ENCODE measurements at regions not wholly inside any gene's neighbourhood (a gene's known extent, or its start where the extent isn't known, plus 50 kb on each side); places are given as distances from the start of the nearest gene placed in this dataset.
A peak's percentile ranks its signal among the peaks of the same experiment; 100 is the strongest.

GRCh38 chr14:35963209-35963608, 137.1 kb downstream of the BRMS1L start:
- TF ChIP-seq, protein P1, sequence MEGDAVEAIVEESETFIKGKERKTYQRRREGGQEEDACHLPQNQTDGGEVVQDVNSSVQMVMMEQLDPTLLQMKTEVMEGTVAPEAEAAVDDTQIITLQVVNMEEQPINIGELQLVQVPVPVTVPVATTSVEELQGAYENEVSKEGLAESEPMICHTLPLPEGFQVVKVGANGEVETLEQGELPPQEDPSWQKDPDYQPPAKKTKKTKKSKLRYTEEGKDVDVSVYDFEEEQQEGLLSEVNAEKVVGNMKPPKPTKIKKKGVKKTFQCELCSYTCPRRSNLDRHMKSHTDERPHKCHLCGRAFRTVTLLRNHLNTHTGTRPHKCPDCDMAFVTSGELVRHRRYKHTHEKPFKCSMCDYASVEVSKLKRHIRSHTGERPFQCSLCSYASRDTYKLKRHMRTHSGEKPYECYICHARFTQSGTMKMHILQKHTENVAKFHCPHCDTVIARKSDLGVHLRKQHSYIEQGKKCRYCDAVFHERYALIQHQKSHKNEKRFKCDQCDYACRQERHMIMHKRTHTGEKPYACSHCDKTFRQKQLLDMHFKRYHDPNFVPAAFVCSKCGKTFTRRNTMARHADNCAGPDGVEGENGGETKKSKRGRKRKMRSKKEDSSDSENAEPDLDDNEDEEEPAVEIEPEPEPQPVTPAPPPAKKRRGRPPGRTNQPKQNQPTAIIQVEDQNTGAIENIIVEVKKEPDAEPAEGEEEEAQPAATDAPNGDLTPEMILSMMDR (conservative IDR thresholded peaks at IDR 0.05), result peak; percentile 32; the same call in 1 of the 2 replicates
- no peak for TF ChIP-seq EZH2 (IDR thresholded peaks at IDR 0.05; ENCODE audit: low read depth)

All from PC-9 (cell line).